ENCODE measurements at regions not wholly inside any gene's neighbourhood (a gene's known extent, or its start where the extent isn't known, plus 50 kb on each side); places are given as distances from the start of the nearest gene placed in this dataset.

DNA sequence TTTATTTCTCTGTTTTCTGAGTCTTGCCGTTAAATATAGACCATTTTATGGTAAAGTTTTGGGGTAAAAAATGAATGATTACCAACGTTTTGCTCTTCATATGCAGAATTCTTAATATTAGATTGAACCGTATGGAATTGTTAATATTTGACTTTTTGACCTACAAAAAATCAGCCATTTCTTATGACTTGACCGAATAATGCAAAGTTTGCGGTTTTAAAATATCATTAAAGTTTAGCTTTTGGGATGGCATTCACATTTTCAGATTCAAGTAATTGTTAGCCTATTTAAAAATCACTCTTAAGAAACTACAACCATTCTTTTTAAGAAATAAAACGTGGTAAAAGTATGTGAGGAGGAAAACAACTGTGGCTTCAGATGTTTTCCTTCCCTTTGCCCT, 138.0 kb downstream of the HAUS1 start:
- DNase-seq, result no peak
- intact Hi-C loops (cut with DNase I; ENCODE audit: low total_unique reads), result no loop called here
- TF ChIP-seq POLR2AphosphoS5 (IDR thresholded peaks at IDR 0.05) (no peak), POLR2A (IDR thresholded peaks at IDR 0.05) (no peak)
- peaks cover 0 to 13% (median 0%) of the 10 kb centered on the region in 6 donors for H3K4me1 ChIP-seq
- no peak overlapping the region for H3K27ac ChIP-seq
- WGBS, 5 donors, result 91 to 94% (median 94%) methylated on average over 6 of the region's 6 CpGs
- no peak overlapping the region for H3K4me3 ChIP-seq
- H3K36me3 ChIP-seq, result peaks cover 0 to 14% (median 0%) of the 10 kb centered on the region in 6 donors
- H3K9me3 ChIP-seq, result no peaks in the 10 kb centered on the region
- no peaks in the 10 kb centered on the region for H3K27me3 ChIP-seq (replicated peaks in 1 of 7)

DNA sequence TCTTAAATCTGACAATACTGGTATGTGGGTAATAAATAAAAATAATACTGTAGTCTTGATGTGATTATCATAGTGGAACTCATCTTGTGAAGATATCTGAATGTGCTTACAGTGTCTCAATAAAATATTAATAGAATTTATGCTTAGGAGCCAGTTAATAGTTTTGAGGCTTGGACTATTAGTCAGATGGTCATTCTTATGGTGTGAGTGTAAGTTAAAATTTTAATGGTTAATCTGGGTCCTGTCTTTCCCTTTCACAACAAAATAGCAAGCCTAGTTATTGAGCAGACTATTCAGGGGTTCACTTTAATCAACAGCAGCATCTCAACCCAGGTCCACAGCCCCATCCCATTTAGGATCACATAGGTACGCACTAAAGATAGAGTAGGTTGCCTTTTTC, 138.9 kb downstream of the HAUS1 start:
- Histone ChIP-seq H3K36me3 (peaks cover 0 to 20% (median 0%) of the 10 kb centered on the region in 6 donors), H3K27me3 (replicated peaks in 1 of 7) (no peaks in the 10 kb centered on the region), H3K27ac (no peak overlapping the region), H3K9me3 (no peaks in the 10 kb centered on the region), H3K4me1 (peaks cover 0 to 13% (median 0%) of the 10 kb centered on the region in 6 donors), H3K4me3 (no peak overlapping the region)
- no peak for DNase-seq
- TF ChIP-seq POLR2AphosphoS5 (IDR thresholded peaks at IDR 0.05), result no peak
- TF ChIP-seq, protein P1, sequence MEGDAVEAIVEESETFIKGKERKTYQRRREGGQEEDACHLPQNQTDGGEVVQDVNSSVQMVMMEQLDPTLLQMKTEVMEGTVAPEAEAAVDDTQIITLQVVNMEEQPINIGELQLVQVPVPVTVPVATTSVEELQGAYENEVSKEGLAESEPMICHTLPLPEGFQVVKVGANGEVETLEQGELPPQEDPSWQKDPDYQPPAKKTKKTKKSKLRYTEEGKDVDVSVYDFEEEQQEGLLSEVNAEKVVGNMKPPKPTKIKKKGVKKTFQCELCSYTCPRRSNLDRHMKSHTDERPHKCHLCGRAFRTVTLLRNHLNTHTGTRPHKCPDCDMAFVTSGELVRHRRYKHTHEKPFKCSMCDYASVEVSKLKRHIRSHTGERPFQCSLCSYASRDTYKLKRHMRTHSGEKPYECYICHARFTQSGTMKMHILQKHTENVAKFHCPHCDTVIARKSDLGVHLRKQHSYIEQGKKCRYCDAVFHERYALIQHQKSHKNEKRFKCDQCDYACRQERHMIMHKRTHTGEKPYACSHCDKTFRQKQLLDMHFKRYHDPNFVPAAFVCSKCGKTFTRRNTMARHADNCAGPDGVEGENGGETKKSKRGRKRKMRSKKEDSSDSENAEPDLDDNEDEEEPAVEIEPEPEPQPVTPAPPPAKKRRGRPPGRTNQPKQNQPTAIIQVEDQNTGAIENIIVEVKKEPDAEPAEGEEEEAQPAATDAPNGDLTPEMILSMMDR (IDR thresholded peaks at IDR 0.05 in 8 of 11, conservative IDR thresholded peaks at IDR 0.05 in 3 of 11), result no peak
- no peak for TF ChIP-seq POLR2A (IDR thresholded peaks at IDR 0.05)
- WGBS, 5 donors, result 0 to 54% (median 45%) methylated on average over 1 of the region's 1 CpG
- intact Hi-C loops (cut with DNase I; ENCODE audit: low total_unique reads), result no loop called here

DNA sequence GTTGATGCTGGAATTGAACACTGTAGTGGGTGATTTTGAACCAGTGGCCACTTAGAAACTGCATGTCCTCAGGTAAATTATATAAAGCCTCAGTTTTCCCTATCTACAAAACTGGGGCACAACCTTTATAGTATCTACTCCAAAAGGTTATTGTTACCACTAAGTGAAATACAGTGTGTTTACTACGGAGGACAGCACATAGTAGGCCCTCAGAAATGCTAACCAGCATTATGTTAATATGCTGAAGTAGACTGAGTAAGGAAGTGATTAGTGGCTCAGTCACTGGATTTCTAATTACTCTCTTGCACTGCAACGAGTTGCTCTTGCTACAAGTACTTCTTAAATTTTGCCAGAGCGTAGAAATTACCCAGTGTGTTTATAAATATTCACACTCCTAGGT, 139.5 kb downstream of the HAUS1 start:
- peaks cover 0 to 19% (median 0%) of the 10 kb centered on the region in 6 donors for H3K4me1 ChIP-seq
- peaks cover 0 to 25% (median 0%) of the 10 kb centered on the region in 6 donors for H3K36me3 ChIP-seq
- intact Hi-C loops (cut with DNase I; ENCODE audit: low total_unique reads), result no loop called here
- H3K27ac ChIP-seq, result no peak overlapping the region
- DNase-seq, result no peak
- H3K27me3 ChIP-seq (replicated peaks in 1 of 7), result no peaks in the 10 kb centered on the region
- H3K9me3 ChIP-seq, result no peaks in the 10 kb centered on the region
- H3K4me3 ChIP-seq, result no peak overlapping the region
- 84 to 96% (median 88%) methylated on average over 3 of the region's 3 CpGs for WGBS, 5 donors
- TF ChIP-seq POLR2A (IDR thresholded peaks at IDR 0.05), result no peak
- TF ChIP-seq, protein P1 (IDR thresholded peaks at IDR 0.05 in 8 of 11, conservative IDR thresholded peaks at IDR 0.05 in 3 of 11), result no peak
- no peak for TF ChIP-seq POLR2AphosphoS5 (IDR thresholded peaks at IDR 0.05)

DNA sequence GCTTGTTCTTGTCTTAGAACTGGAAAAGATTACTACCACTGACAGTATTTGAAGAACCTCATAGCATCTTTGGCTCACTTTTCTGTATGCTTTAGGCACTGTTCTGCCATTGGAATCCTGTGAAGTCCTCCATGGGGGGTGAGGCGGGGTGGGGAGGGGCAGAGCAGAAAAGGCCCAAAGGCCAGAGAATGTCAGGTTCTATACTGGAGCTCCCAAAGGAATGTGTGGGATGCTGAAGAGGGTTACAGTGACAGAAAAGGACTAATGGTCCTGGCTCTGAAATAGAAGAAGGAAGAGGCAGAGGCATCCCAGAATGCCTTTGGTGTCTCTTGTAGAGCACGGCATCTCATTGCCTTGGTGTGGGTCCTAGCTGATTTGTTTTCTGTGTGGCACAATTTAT, 141.9 kb downstream of the HAUS1 start:
- intact Hi-C loops (cut with DNase I; ENCODE audit: low total_unique reads), result no loop called here
- WGBS, 5 donors, result 91 to 95% (median 92%) methylated on average over 2 of the region's 2 CpGs
- no peak for DNase-seq
- Histone ChIP-seq H3K27ac (no peak overlapping the region), H3K36me3 (peaks cover 0 to 21% (median 0%) of the 10 kb centered on the region in 6 donors), H3K4me1 (peaks cover 12 to 35% (median 22%) of the 10 kb centered on the region in 6 donors), H3K4me3 (no peak overlapping the region), H3K9me3 (no peaks in the 10 kb centered on the region), H3K27me3 (replicated peaks in 1 of 7) (no peaks in the 10 kb centered on the region)
- no peak for TF ChIP-seq POLR2A (IDR thresholded peaks at IDR 0.05)
- TF ChIP-seq POLR2AphosphoS5 (IDR thresholded peaks at IDR 0.05), result no peak
- TF ChIP-seq, protein P1 (IDR thresholded peaks at IDR 0.05 in 8 of 11, conservative IDR thresholded peaks at IDR 0.05 in 3 of 11), result no peak

DNA sequence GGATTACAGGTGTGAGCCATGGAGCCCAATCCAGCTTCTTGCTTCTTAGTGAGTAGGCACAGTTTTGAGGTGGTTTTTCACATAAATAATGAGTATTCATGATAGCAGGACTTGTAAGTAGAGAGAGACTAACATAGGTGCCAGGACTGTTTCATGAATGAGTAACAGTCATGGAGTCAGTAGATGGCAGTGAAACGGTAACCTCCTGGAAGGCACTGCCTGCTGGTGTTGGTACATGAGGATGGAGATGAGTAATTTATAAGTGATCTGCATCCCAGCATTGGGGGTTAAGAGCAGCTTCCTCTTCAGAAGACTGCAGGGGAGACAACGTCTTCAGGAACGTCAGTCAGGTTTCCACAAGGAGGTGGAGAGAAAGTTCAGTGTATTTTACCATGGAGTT, 143.8 kb downstream of the HAUS1 start:
- TF ChIP-seq POLR2AphosphoS5 (IDR thresholded peaks at IDR 0.05) (no peak), POLR2A (IDR thresholded peaks at IDR 0.05) (no peak)
- TF ChIP-seq, protein P1 (IDR thresholded peaks at IDR 0.05 in 8 of 11, conservative IDR thresholded peaks at IDR 0.05 in 3 of 11), result no peak
- DNase-seq, result no peak
- no peak overlapping the region for H3K4me3 ChIP-seq
- peaks cover 15 to 48% (median 25%) of the 10 kb centered on the region in 6 donors for H3K4me1 ChIP-seq
- WGBS, 5 donors, result 88 to 95% (median 90%) methylated on average over 3 of the region's 3 CpGs
- no peaks in the 10 kb centered on the region for H3K27me3 ChIP-seq (replicated peaks in 1 of 7)
- no peaks in the 10 kb centered on the region for H3K9me3 ChIP-seq
- intact Hi-C loops (cut with DNase I; ENCODE audit: low total_unique reads), result no loop called here
- peaks cover 0 to 14% (median 0%) of the 10 kb centered on the region in 6 donors for H3K36me3 ChIP-seq
- H3K27ac ChIP-seq, result peak overlapping the region in 2 of 8 donors; percentile 85 to 94

All from spleen (tissue), 11 donors.